HEK293 (cell line): ENCODE measurements at regions not wholly inside any gene's neighbourhood (a gene's known extent, or its start where the extent isn't known, plus 50 kb on each side); places are given as distances from the start of the nearest gene placed in this dataset.

Experiments
- ATF2 ChIP-seq: fragments of 450-650 bp; formaldehyde crosslinking; IDR thresholded peaks from 2 replicates; pipeline ENCODE4 v1.5.1; 2016; ENCODE audit warnings: missing biosample characterization, missing genetic modification characterization, low read depth
- CTCF ChIP-seq: fragments of 450-650 bp; formaldehyde crosslinking; IDR thresholded peaks from 2 replicates; pipeline ENCODE4 v1.5.1; 2016; ENCODE audit warnings: missing biosample characterization, missing genetic modification characterization
- GLIS2 ChIP-seq: fragments of 450-650 bp; formaldehyde crosslinking; IDR thresholded peaks from 2 replicates; pipeline ENCODE4 v1.5.1; 2016; ENCODE audit warnings: missing biosample characterization, missing genetic modification characterization
- PRDM6 ChIP-seq: fragments of 450-650 bp; formaldehyde crosslinking; IDR thresholded peaks from 2 replicates; pipeline ENCODE4 v1.5.1; 2017; ENCODE audit warnings: missing biosample characterization, missing genetic modification characterization
- SP2 ChIP-seq: fragments of 450-650 bp; formaldehyde crosslinking; IDR thresholded peaks from 2 replicates; pipeline ENCODE4 v1.5.1; 2016; ENCODE audit warnings: missing biosample characterization, missing genetic modification characterization
- TCF7L2 ChIP-seq: IDR thresholded peaks from 2 replicates; pipeline ENCODE4 v1.6.1; 2011; ENCODE audit warnings: low read depth, mild to moderate bottlenecking, inconsistent platforms, low read length, moderate library complexity, borderline replicate concordance
- TSHZ1 ChIP-seq: fragments of 450-650 bp; formaldehyde crosslinking; IDR thresholded peaks from 2 replicates; pipeline ENCODE4 v1.5.1; 2016; ENCODE audit warnings: missing biosample characterization, missing genetic modification characterization, borderline replicate concordance
- ZNF211 ChIP-seq: fragments of 450-650 bp; formaldehyde crosslinking; IDR thresholded peaks from 2 replicates; pipeline ENCODE4 v1.5.1; 2016; ENCODE audit warnings: low read depth, missing biosample characterization, missing genetic modification characterization
- ZNF302 ChIP-seq: fragments of 450-650 bp; formaldehyde crosslinking; IDR thresholded peaks from 2 replicates; pipeline ENCODE4 v1.5.1; 2016; ENCODE audit warnings: missing biosample characterization, missing genetic modification characterization, low read depth
- ZNF350 ChIP-seq: fragments of 450-650 bp; formaldehyde crosslinking; IDR thresholded peaks from 2 replicates; pipeline ENCODE4 v1.5.0; 2017; ENCODE audit warnings: missing biosample characterization, mild to moderate bottlenecking, missing genetic modification characterization
- ZNF391 ChIP-seq: fragments of 450-650 bp; formaldehyde crosslinking; IDR thresholded peaks from 2 replicates; pipeline ENCODE4 v1.5.1; 2016; ENCODE audit warnings: low read depth, missing biosample characterization, missing genetic modification characterization, borderline replicate concordance
- ZNF449 ChIP-seq: fragments of 450-650 bp; formaldehyde crosslinking; IDR thresholded peaks from 2 replicates; pipeline ENCODE4 v1.5.1; 2017; ENCODE audit warnings: missing biosample characterization, mild to moderate bottlenecking, missing genetic modification characterization, moderate library complexity
- ZNF645 ChIP-seq: fragments of 450-650 bp; formaldehyde crosslinking; IDR thresholded peaks from 2 replicates; pipeline ENCODE4; 2016; ENCODE audit warnings: missing biosample characterization, missing genetic modification characterization

GRCh38 chr5:155103146-155103545 is 89.6 kb downstream of the KIF4B start:
- no peak for TF ChIP-seq ZNF350 (tag by site-specific recombination)
- no peak for TF ChIP-seq TSHZ1 (tag by site-specific recombination)
- TF ChIP-seq PRDM6 (tag by site-specific recombination): no peak
- no peak for TF ChIP-seq ZNF449
- TF ChIP-seq ZNF211 (tag by site-specific recombination): no peak
- no peak for TF ChIP-seq TCF7L2
- TF ChIP-seq CTCF (tag by site-specific recombination): no peak
- TF ChIP-seq GLIS2 (tag by site-specific recombination): no peak
- TF ChIP-seq ZNF645 (tag by site-specific recombination): no peak
- no peak for TF ChIP-seq ATF2 (tag by site-specific recombination)
- no peak for TF ChIP-seq ZNF302 (tag by site-specific recombination)
- no peak for TF ChIP-seq ZNF391 (tag by site-specific recombination)
- no peak for TF ChIP-seq SP2
